H54 (cell line): ENCODE measurements at regions not wholly inside any gene's neighbourhood (a gene's known extent, or its start where the extent isn't known, plus 50 kb on each side); places are given as distances from the start of the nearest gene placed in this dataset.

Source experiments
- DNase-seq: peaks from one replicate; pipeline ENCODE4 v3.0.0; 2011; ENCODE audit warnings: low spot score, mixed read lengths; ENCODE audit not compliant: insufficient read length
- FAIRE-seq: peaks from 3 replicates; lab custom pipeline; 2011; peaks lifted over from hg19 to GRCh38; lab: Jason Lieb, UNC
- POLR2A ChIP-seq: IDR thresholded peaks from 2 replicates; pipeline ENCODE4 v1.6.1; 2011; ENCODE audit warnings: low read depth, mild to moderate bottlenecking, low read length

DNA sequence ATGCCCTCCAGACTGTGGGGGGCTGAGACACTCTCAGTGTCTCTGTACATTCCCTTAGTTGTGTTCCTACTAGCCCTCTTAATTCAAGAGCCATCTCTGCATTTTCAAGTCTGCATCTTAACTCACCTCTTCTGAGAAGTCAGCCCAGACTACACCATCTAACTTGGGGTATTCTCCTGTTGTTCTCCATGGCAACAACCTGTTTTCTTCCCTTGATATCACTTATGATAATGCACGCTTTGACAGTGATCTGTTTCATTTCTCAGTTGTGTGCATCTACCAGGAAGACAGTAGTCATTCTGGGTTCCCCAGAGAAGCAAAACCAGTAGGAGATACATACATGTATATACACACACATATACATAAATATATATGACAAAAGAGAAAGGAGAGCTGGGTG, 707.3 kb upstream of the IGFBP3 start:
- DNase-seq: no peak
- FAIRE-seq: no peak
- no peak for TF ChIP-seq POLR2A

DNA sequence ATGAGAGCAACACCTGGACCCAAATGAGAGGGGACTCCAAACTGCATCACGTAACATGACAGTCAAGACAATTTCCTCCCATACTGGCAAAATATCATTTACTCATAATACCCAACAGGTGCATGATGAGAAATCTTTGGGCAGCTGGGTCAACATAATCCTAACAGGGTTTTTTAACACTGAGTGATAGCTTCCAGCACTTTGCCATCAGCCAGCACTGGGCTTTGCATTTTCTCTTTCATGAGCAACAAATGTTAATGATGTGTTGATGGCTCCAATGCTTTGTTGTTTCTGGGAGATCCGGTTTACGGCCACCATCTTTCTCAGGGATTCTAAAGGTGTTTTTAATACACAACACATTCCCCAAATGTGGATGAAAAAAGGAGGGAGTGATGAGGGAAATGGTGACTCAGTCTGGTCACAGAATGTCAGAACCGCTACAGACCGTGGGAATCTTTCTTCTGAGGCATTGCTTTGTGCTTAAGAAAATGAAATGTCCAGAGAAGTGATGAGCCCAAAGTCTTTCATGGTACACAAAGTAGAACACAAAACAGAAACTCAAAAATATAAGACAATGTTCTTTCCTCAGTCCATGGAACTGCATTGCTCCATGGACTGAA, 705.7 kb upstream of the IGFBP3 start:
- no peak for TF ChIP-seq POLR2A
- no peak for DNase-seq
- no peak for FAIRE-seq

DNA sequence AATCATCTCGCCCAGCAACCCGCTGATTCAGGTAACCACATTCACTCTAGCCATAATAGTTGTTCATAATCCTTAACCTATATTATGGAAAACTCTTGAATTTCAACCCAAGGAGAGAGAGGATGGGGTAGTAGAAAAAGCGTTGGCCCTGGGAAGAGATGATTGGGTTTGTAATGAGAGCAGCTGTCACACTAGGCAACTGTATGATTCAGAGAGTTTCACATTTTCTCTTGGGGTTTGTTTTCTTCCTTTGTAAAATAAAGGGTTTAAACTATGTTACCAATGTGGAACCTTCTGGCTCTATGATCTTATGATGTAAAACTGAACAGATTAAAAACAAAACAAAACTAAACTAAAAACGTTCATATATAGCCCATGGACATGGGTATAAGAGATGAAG, 705.2 kb upstream of the IGFBP3 start:
- DNase-seq (no peak), FAIRE-seq (no peak)
- TF ChIP-seq POLR2A: no peak

DNA sequence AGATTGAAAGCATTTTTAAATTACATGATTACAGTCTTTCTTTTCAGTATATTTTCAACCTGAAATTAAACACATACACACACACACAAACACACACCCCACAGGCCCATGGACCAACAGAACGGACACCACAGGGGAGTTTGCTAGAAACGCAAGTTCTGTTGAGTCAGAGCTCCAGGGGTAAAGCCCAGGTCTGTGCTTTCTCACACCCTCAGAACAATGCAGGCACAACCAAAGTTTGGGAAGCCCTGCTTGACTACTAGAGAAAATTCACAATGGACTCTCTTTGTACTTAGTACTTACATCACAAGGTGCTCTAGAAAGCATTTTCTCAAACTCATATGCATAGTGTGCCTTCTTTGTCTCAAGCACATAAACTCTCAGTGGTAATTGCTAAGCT, 704.0 kb upstream of the IGFBP3 start:
- TF ChIP-seq POLR2A: no peak
- no peak for FAIRE-seq
- DNase-seq: no peak

DNA sequence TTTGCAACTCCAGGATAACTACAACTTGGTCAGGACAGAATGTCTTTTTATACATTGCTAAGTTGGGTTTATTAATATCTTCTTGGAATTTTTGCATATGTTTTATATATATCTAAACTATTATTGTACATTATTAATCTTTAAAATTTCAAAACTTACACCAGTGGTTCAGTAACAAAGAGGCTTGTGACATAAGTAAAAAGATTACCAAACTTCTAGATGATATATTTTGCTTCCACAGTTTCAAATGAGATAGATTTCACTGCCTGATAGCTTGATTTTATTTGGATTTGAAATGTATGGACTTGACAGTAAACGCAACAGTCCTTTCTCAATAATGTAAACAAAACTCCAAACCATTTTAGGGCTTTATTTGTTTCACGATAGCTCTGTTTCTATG, 701.2 kb upstream of the IGFBP3 start:
- FAIRE-seq (no peak), DNase-seq (no peak)
- TF ChIP-seq POLR2A: no peak

DNA sequence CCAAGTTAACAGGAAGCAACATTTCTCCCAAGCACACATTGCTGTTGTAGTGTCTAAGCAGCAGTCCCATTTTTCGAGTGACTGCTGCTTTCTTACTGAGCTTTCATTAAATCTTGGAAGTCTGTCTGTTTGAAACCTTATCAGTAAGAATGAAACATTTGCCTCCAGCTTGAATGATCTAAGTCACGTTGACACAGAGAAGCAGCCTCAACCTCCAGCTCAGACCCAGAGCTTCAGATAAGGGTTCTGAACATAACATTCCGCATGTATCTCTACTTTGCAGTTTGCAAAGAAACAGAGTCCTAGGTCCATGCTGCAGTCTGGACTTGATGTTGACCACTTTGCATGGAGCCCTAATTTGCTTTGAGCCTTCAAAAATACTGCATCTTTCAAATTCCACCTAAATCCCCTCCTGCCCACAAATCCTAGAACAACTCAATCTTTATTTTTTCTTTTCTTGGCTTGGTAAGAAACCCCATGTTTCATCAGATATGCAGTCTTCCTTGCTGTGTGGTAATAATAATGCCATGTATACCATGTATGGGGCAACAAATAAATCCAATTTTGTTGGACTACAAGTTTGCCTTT, 698.7 kb upstream of the IGFBP3 start:
- DNase-seq (no peak), FAIRE-seq (no peak)
- no peak for TF ChIP-seq POLR2A

DNA sequence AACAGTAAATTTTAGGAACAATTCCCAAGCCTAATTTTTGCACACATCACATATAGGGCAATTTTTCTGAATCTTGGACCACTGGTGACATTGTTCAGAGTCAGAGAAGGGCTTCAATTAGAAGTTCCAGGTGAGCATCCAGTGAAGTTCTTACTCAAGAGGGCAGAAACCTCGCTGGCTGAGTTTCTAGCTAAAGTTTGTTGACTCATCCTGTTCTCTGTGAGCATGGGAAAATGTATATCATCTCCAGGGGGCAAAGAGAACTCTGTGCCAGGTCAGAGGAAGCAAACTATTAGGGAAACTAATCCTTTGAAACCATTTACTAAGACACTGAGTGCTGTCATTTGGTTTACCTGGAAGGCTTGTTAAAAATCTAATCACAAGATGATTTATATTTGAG, 695.6 kb upstream of the IGFBP3 start:
- FAIRE-seq (no peak), DNase-seq (no peak)
- TF ChIP-seq POLR2A: no peak

DNA sequence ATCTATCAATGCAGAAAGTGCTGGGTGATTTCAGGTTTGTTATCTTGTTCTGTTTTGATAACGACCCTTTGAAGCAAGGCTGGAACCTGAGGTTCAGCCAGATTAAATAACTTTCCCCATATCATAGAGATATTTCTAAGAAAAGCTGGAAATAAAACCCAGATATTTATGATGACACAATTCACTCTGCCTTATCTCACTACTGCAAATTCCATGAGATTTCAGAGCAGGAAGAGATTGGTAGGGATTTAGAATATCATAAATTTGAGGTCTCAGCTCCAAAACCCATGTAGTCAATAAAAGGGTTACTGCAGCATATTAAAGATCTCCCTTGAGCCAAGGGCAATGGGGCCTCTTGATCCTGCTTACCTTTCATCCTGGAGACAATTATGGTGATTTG, 692.5 kb upstream of the IGFBP3 start:
- TF ChIP-seq POLR2A: no peak
- DNase-seq: no peak

DNA sequence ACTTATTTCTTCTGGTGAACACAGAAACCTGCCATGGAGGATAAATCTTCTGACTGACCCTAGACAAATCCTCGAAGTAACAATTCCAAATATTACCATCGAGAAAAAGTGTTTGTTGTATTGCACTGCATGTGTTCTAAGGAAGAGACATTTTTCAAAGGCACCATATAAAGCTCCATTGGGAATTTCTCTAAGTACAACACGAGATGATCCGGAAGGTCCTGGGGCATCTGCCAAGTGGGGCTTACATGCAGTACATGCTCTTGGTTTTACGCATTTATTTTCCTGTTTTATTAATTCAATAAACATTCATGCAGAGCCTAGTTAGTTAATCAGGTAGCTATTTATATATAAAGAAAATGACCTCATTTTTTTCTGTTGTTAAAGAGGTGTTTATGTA, 692.0 kb upstream of the IGFBP3 start:
- DNase-seq (no peak), FAIRE-seq (no peak)

More for the DNA sequence above, 692.5 kb upstream of the IGFBP3 start:
- FAIRE-seq: no peak

DNA sequence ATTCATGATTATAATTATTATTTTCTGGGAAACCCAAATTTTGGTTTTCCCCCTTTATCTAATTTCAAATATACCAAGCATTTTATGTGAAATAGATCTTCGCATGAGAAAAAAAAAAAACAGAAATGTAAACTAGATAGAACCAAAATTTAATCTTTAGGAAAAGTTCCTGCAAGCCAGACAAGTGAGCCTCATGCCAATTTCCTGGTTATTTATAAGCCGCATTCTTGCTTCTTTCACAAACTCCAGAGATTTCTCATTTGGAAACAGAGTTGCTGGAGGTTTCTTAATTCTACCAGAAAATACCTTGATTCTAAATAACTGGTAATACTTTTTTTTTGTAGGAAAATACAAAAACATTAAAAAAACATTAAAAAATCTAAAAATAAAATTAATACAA, 690.4 kb upstream of the IGFBP3 start:
- FAIRE-seq (no peak), DNase-seq (no peak)
- no peak for TF ChIP-seq POLR2A

More for the DNA sequence above, 692.0 kb upstream of the IGFBP3 start:
- no peak for TF ChIP-seq POLR2A

DNA sequence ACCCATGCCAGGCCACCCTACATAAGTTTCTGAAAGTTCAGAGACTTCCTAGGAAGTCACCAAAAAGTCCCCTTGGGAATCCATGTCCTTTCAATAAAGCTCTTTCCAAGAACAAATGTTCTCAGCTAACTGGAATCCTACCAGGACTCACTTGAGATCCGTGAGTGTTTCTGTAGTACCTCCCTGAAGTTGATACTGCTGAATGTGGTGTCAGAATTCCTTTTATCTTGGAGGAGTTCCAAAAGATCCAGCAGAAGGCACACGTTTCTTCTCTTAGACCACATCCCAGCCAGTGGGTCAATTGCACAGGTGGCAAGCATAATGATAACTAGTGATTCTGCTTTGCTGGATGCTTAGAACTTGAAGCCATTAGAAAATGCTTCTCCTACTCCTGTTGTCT, 689.7 kb upstream of the IGFBP3 start:
- no peak for TF ChIP-seq POLR2A
- FAIRE-seq: no peak
- DNase-seq: no peak

DNA sequence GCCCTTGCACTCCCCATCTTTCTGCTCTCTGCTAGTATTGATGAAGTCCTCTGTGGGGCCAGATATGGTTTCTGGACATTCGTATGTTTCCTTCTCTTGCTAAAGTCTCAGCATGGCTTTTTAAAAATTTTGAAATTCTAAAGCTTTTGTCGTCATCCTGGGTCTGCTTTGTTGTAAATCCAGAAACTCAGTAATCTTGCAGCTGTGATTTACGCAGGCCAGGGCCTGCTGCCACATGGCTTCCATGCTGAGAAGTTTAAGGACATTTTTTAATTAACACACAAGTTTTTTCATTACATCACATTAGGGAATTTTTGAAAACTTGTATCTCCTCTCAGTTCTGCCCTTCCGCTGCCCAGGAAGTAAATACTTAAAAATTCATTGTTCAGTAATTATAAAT, 686.1 kb upstream of the IGFBP3 start:
- DNase-seq (no peak), FAIRE-seq (no peak)
- TF ChIP-seq POLR2A: no peak

DNA sequence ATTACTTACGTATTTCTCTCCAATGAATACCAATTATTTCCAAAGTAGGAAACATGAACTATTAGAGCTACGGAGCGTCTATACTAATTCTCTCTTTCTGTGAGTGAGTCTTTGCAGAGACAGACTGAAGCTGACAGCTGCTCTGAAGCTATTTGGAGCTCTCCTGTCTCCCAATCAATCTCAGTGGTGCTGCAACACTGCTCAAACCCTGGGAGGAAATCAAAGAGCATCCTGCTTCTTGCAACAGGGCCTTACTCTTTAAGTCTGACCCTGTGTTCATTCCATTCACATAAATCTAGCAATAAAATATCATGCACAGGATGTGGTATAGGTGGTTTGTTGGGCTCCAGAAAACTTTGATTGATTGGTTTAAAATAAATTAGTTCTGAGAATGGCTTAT, 685.7 kb upstream of the IGFBP3 start:
- DNase-seq (no peak), FAIRE-seq (no peak)
- TF ChIP-seq POLR2A: no peak

DNA sequence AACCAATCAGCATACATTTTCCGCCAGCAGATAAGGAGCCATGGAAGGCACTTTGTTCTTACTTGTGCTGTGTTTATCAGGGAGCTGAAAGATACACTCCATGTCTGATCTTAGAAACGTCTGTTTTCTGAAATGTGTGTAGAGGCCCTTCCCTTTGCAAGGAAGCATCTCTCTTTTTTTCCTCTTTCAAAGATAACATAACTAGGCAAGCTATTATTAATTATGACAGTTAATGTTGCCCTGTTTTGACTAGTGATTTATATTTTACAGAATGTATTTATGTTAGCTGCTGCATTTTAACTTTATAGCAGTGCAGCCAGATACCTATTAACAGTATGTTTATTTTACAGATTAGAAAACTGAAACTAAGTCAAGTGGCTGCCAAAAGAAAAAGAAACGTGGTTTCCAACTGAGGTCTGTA, 683.2 kb upstream of the IGFBP3 start:
- no peak for DNase-seq
- FAIRE-seq: no peak

DNA sequence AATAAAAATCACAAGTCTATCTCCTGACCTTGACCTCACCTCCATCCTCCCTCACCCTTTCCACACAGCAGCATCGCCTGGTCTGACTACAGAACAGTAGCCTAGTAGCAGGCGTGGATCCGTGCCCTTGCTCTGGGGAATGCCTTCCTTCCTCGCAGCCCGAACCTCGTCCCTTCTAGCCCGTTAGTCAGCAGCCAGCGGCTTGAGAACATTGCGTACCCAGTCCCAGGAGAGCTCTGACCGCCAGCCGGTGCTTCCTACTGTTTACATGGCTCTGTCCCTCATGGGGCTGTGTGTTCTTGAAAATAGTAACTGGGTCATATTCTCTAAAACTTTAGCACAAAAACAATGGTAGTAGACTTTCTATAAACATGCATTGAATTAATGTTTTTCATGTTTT, 682.7 kb upstream of the IGFBP3 start:
- no peak for DNase-seq
- no peak for TF ChIP-seq POLR2A
- no peak for FAIRE-seq

More for the DNA sequence above, 683.2 kb upstream of the IGFBP3 start:
- no peak for TF ChIP-seq POLR2A
